HUES48 (cell line): ENCODE measurements at regions not wholly inside any gene's neighbourhood (a gene's known extent, or its start where the extent isn't known, plus 50 kb on each side); places are given as distances from the start of the nearest gene placed in this dataset.

Source experiments
- H3K27ac ChIP-seq: one replicate; pipeline ENCODE4 v1.7.0; 2013; ENCODE audit warnings: low read depth, low read length, inconsistent platforms
- H3K27me3 ChIP-seq: 2 replicates; pipeline ENCODE4 v1.6.1; 2013; ENCODE audit warnings: mild to moderate bottlenecking, low read length; ENCODE audit not compliant: control insufficient read depth, insufficient read depth
- H3K36me3 ChIP-seq: 2 replicates; pipeline ENCODE4 v1.6.1; 2013; ENCODE audit warnings: low read length; ENCODE audit not compliant: control insufficient read depth, insufficient read depth
- H3K4me1 ChIP-seq: 2 replicates; pipeline ENCODE4 v1.6.1; 2013; ENCODE audit warnings: mild to moderate bottlenecking, low read length; ENCODE audit not compliant: control insufficient read depth, insufficient read depth
- H3K4me3 ChIP-seq: 2 replicates; pipeline ENCODE4 v1.5.1; 2013; ENCODE audit warnings: mild to moderate bottlenecking, low read depth, low read length
- H3K9ac ChIP-seq: 2 replicates; pipeline ENCODE4 v1.6.1; 2013; ENCODE audit warnings: mild to moderate bottlenecking, low read depth, low read length, moderate library complexity
- H3K9me3 ChIP-seq: 2 replicates; pipeline ENCODE4 v1.6.1; 2013; ENCODE audit warnings: low read length; ENCODE audit not compliant: control insufficient read depth, insufficient read depth

- Histone ChIP-seq H3K4me3 (no peak overlapping the region), H3K36me3 (no peaks in the 10 kb centered on the region), H3K27me3 (no peaks in the 10 kb centered on the region), H3K4me1 (no peaks in the 10 kb centered on the region), H3K9me3 (peaks cover 3% of the 10 kb centered on the region), H3K27ac (no peak overlapping the region), H3K9ac (no peak overlapping the region)
Measured at GRCh38 chr2:111626037-111626864, 257.7 kb downstream of the ANAPC1 start.

GRCh38 chr2:111626865-111627163 lies 257.2 kb downstream of the ANAPC1 start:
- Histone ChIP-seq H3K27ac (no peak overlapping the region), H3K36me3 (no peaks in the 10 kb centered on the region), H3K27me3 (no peaks in the 10 kb centered on the region), H3K9me3 (peaks cover 3% of the 10 kb centered on the region), H3K9ac (no peak overlapping the region), H3K4me3 (no peak overlapping the region), H3K4me1 (no peaks in the 10 kb centered on the region)

- H3K27me3 ChIP-seq: no peaks in the 10 kb centered on the region
- no peak overlapping the region for H3K4me3 ChIP-seq
- H3K4me1 ChIP-seq: no peaks in the 10 kb centered on the region
- no peak overlapping the region for H3K27ac ChIP-seq
- H3K9me3 ChIP-seq: peaks cover 3% of the 10 kb centered on the region
- no peaks in the 10 kb centered on the region for H3K36me3 ChIP-seq
- H3K9ac ChIP-seq: no peak overlapping the region
Measured at GRCh38 chr2:111627256-111627655, 256.7 kb downstream of the ANAPC1 start.

GRCh38 chr2:111628221-111628620 lies 255.8 kb downstream of the ANAPC1 start:
- H3K4me3 ChIP-seq: no peak overlapping the region
- no peak overlapping the region for H3K27ac ChIP-seq
- H3K9ac ChIP-seq: no peak overlapping the region
- no peaks in the 10 kb centered on the region for H3K36me3 ChIP-seq
- peaks cover 3% of the 10 kb centered on the region for H3K9me3 ChIP-seq
- H3K27me3 ChIP-seq: no peaks in the 10 kb centered on the region
- no peaks in the 10 kb centered on the region for H3K4me1 ChIP-seq

- Histone ChIP-seq H3K9me3 (peaks cover 3% of the 10 kb centered on the region), H3K27me3 (no peaks in the 10 kb centered on the region)
Measured at GRCh38 chr2:111629983-111630382, 254.0 kb downstream of the ANAPC1 start.

GRCh38 chr2:111632661-111633060 lies 251.3 kb downstream of the ANAPC1 start:
- Histone ChIP-seq H3K9ac (no peak overlapping the region), H3K4me3 (no peak overlapping the region), H3K9me3 (peaks cover 3% of the 10 kb centered on the region), H3K27me3 (no peaks in the 10 kb centered on the region), H3K4me1 (no peaks in the 10 kb centered on the region), H3K36me3 (no peaks in the 10 kb centered on the region), H3K27ac (no peak overlapping the region)

More at GRCh38 chr2:111629983-111630382, 254.0 kb downstream of the ANAPC1 start:
- no peak overlapping the region for H3K4me3 ChIP-seq
- H3K27ac ChIP-seq: no peak overlapping the region
- H3K36me3 ChIP-seq: no peaks in the 10 kb centered on the region
- no peak overlapping the region for H3K9ac ChIP-seq
- H3K4me1 ChIP-seq: no peaks in the 10 kb centered on the region

GRCh38 chr2:111633189-111633588 lies 250.8 kb downstream of the ANAPC1 start:
- Histone ChIP-seq H3K27ac (no peak overlapping the region), H3K4me3 (no peak overlapping the region), H3K27me3 (no peaks in the 10 kb centered on the region)

GRCh38 chr2:111633643-111634042 lies 250.3 kb downstream of the ANAPC1 start:
- no peak overlapping the region for H3K4me3 ChIP-seq
- no peaks in the 10 kb centered on the region; the same call in 1 of the 2 replicates for H3K9me3 ChIP-seq
- no peaks in the 10 kb centered on the region for H3K4me1 ChIP-seq
- no peaks in the 10 kb centered on the region for H3K27me3 ChIP-seq
- H3K9ac ChIP-seq: no peak overlapping the region
- H3K27ac ChIP-seq: no peak overlapping the region
- H3K36me3 ChIP-seq: no peaks in the 10 kb centered on the region

More at GRCh38 chr2:111633189-111633588, 250.8 kb downstream of the ANAPC1 start:
- no peaks in the 10 kb centered on the region for H3K36me3 ChIP-seq
- H3K9me3 ChIP-seq: no peaks in the 10 kb centered on the region; the same call in 1 of the 2 replicates
- H3K9ac ChIP-seq: no peak overlapping the region
- H3K4me1 ChIP-seq: no peaks in the 10 kb centered on the region

GRCh38 chr2:111634050-111634794 lies 249.8 kb downstream of the ANAPC1 start:
- Histone ChIP-seq H3K4me1 (no peaks in the 10 kb centered on the region), H3K36me3 (no peaks in the 10 kb centered on the region), H3K9ac (no peak overlapping the region), H3K27ac (no peak overlapping the region), H3K9me3 (no peaks in the 10 kb centered on the region; the same call in 1 of the 2 replicates), H3K27me3 (no peaks in the 10 kb centered on the region), H3K4me3 (no peak overlapping the region)

GRCh38 chr2:111634995-111635538 lies 248.9 kb downstream of the ANAPC1 start:
- no peak overlapping the region for H3K4me3 ChIP-seq
- H3K9me3 ChIP-seq: no peaks in the 10 kb centered on the region

GRCh38 chr2:111636905-111637304 lies 247.1 kb downstream of the ANAPC1 start:
- Histone ChIP-seq H3K4me1 (no peaks in the 10 kb centered on the region), H3K36me3 (no peaks in the 10 kb centered on the region), H3K4me3 (no peak overlapping the region), H3K27me3 (no peaks in the 10 kb centered on the region), H3K27ac (no peak overlapping the region), H3K9ac (no peak overlapping the region), H3K9me3 (no peaks in the 10 kb centered on the region)

More at GRCh38 chr2:111634995-111635538, 248.9 kb downstream of the ANAPC1 start:
- no peaks in the 10 kb centered on the region for H3K27me3 ChIP-seq
- no peak overlapping the region for H3K9ac ChIP-seq
- H3K36me3 ChIP-seq: no peaks in the 10 kb centered on the region
- no peaks in the 10 kb centered on the region for H3K4me1 ChIP-seq
- no peak overlapping the region for H3K27ac ChIP-seq
